Glutamatergic neuron (in vitro differentiated cells): ENCODE measurements at regions not wholly inside any gene's neighbourhood (a gene's known extent, or its start where the extent isn't known, plus 50 kb on each side); places are given as distances from the start of the nearest gene placed in this dataset.

ENCODE experiments used
- DNase-seq: peaks from one replicate; pipeline ENCODE4 v3.0.0; 2022
- H3K27ac Mint-ChIP-seq: one replicate; pipeline ENCODE4 v1.8.0; 2020; ENCODE audit warnings: mild to moderate bottlenecking, mixed read lengths, inconsistent platforms; ENCODE audit not compliant: unreplicated experiment
- H3K27me3 Mint-ChIP-seq: one replicate; pipeline ENCODE4 v1.8.0; 2020; ENCODE audit warnings: mild to moderate bottlenecking, moderate library complexity, mixed read lengths, inconsistent platforms; ENCODE audit not compliant: unreplicated experiment
- H3K36me3 Mint-ChIP-seq: one replicate; pipeline ENCODE4 v1.8.0; 2020; ENCODE audit warnings: mild to moderate bottlenecking, mixed read lengths, inconsistent platforms; ENCODE audit not compliant: unreplicated experiment
- H3K4me1 Mint-ChIP-seq: one replicate; pipeline ENCODE4 v1.8.0; 2020; ENCODE audit warnings: mild to moderate bottlenecking, low read depth, mixed read lengths, inconsistent platforms; ENCODE audit not compliant: unreplicated experiment
- H3K4me3 Mint-ChIP-seq: one replicate; pipeline ENCODE4 v1.8.0; 2020; ENCODE audit warnings: mild to moderate bottlenecking, mixed read lengths, inconsistent platforms; ENCODE audit not compliant: unreplicated experiment
- H3K9me3 Mint-ChIP-seq: one replicate; pipeline ENCODE4 v1.8.0; 2020; ENCODE audit warnings: mild to moderate bottlenecking, moderate library complexity, mixed read lengths, inconsistent platforms; ENCODE audit not compliant: unreplicated experiment
- CTCF ChIP-seq: fragments of 200-600 bp; sonication (generic); IDR thresholded peaks from one replicate; pipeline ENCODE4 v1.5.0; 2021; ENCODE audit not compliant: partially characterized antibody, unreplicated experiment

GRCh38 chrX:7240929-7241328, 93.0 kb upstream of the PUDP start:
- Mint-ChIP-seq H3K4me1 (peaks cover 6% of the 10 kb centered on the region), H3K27ac (no peak overlapping the region), H3K9me3 (no peaks in the 10 kb centered on the region), H3K36me3 (no peaks in the 10 kb centered on the region), H3K27me3 (peaks cover 2% of the 10 kb centered on the region), H3K4me3 (no peak overlapping the region)
- no peak for DNase-seq
- TF ChIP-seq CTCF = no peak

- no peaks in the 10 kb centered on the region for H3K9me3 Mint-ChIP-seq
- peaks cover 6% of the 10 kb centered on the region for H3K4me1 Mint-ChIP-seq
- no peaks in the 10 kb centered on the region for H3K36me3 Mint-ChIP-seq
- DNase-seq = no peak
- no peaks in the 10 kb centered on the region for H3K27me3 Mint-ChIP-seq
- TF ChIP-seq CTCF = no peak
- no peak overlapping the region for H3K27ac Mint-ChIP-seq
- no peak overlapping the region for H3K4me3 Mint-ChIP-seq
Measured at GRCh38 chrX:7235071-7235470, 87.1 kb upstream of the PUDP start.

GRCh38 chrX:7233580-7234406, 85.8 kb upstream of the PUDP start:
- no peak for TF ChIP-seq CTCF
- Mint-ChIP-seq H3K27me3 (no peaks in the 10 kb centered on the region), H3K36me3 (no peaks in the 10 kb centered on the region), H3K27ac (no peak overlapping the region), H3K4me3 (no peak overlapping the region), H3K9me3 (no peaks in the 10 kb centered on the region), H3K4me1 (peaks cover 6% of the 10 kb centered on the region)
- DNase-seq = no peak

- H3K36me3 Mint-ChIP-seq = no peaks in the 10 kb centered on the region
- H3K4me3 Mint-ChIP-seq = no peak overlapping the region
- H3K4me1 Mint-ChIP-seq = no peaks in the 10 kb centered on the region
- no peak for DNase-seq
- H3K27ac Mint-ChIP-seq = no peak overlapping the region
- H3K27me3 Mint-ChIP-seq = no peaks in the 10 kb centered on the region
- H3K9me3 Mint-ChIP-seq = peaks cover 2% of the 10 kb centered on the region
- no peak for TF ChIP-seq CTCF
Measured at GRCh38 chrX:7228226-7228625, 80.3 kb upstream of the PUDP start.

GRCh38 chrX:7225338-7225737, 77.4 kb upstream of the PUDP start:
- Mint-ChIP-seq H3K9me3 (peaks cover 2% of the 10 kb centered on the region), H3K27ac (no peak overlapping the region), H3K36me3 (no peaks in the 10 kb centered on the region), H3K4me3 (no peak overlapping the region), H3K4me1 (peaks cover 6% of the 10 kb centered on the region), H3K27me3 (no peaks in the 10 kb centered on the region)
- DNase-seq = no peak
- no peak for TF ChIP-seq CTCF
